GM06990 (cell line): ENCODE measurements at regions not wholly inside any gene's neighbourhood (a gene's known extent, or its start where the extent isn't known, plus 50 kb on each side); places are given as distances from the start of the nearest gene placed in this dataset.

Experiments
- DNase-seq: peaks from one replicate; pipeline ENCODE4 v3.0.0-alpha.2; 2011; ENCODE audit not compliant: insufficient read length; ENCODE audit errors: extremely low read depth
- H3K27me3 ChIP-seq: replicated peaks from 2 replicates; pipeline ENCODE4 v1.6.0; 2011; ENCODE audit warnings: low read length; ENCODE audit not compliant: control insufficient read depth, insufficient read depth
- H3K36me3 ChIP-seq: 2 replicates; pipeline ENCODE4 v1.5.1; 2011; ENCODE audit warnings: low read length; ENCODE audit not compliant: control insufficient read depth, insufficient read depth
- H3K4me3 ChIP-seq: replicated peaks from 2 replicates; pipeline ENCODE4 v1.5.1; 2011; ENCODE audit warnings: low read depth, mild to moderate bottlenecking, control low read depth, low read length
- TF ChIP-seq, protein P1 (sequence below): IDR thresholded peaks from 2 replicates; pipeline ENCODE4 v1.5.1; 2011; ENCODE audit warnings: low read length, control low read depth, mild to moderate bottlenecking, inconsistent platforms; ENCODE audit not compliant: insufficient read depth, poor library complexity, severe bottlenecking

DNA sequence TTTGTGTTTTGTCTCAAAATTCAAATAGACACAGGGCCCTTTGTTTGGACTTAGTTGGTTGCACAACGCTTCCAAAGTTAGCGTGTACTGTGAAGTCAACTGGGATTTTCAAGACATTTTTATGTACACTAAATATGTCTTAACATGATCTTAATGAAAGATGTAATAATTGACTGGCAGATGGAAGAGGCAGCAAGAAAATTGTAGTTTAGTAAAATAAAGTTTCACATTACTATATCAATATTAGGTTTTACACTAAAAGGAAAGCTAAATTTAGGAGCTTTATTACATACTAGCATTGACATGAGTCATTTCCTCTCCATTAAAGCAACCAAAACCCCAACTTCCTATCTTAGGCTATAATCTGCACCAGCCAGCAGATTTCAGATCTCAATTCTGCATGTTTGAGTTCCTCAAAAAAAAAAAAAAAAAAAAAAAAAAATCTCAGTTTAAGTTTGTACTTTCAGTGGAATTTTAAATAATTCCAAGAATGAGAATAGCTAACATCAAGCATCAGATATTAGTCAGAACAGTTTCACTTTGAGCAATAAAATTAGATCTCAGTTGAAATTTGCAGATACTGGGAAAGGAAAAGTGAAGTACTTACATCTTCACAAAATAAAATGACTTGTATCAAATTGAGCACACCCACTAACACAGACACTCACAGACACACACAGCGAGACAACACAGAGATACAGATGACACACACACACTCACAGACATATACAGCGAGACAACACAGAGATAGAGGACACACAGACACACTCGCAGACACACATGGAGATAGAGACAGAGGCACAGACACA is 346.6 kb upstream of the KLF6 start:
- TF ChIP-seq, protein P1, sequence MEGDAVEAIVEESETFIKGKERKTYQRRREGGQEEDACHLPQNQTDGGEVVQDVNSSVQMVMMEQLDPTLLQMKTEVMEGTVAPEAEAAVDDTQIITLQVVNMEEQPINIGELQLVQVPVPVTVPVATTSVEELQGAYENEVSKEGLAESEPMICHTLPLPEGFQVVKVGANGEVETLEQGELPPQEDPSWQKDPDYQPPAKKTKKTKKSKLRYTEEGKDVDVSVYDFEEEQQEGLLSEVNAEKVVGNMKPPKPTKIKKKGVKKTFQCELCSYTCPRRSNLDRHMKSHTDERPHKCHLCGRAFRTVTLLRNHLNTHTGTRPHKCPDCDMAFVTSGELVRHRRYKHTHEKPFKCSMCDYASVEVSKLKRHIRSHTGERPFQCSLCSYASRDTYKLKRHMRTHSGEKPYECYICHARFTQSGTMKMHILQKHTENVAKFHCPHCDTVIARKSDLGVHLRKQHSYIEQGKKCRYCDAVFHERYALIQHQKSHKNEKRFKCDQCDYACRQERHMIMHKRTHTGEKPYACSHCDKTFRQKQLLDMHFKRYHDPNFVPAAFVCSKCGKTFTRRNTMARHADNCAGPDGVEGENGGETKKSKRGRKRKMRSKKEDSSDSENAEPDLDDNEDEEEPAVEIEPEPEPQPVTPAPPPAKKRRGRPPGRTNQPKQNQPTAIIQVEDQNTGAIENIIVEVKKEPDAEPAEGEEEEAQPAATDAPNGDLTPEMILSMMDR: no peak
- no peak overlapping the region for H3K4me3 ChIP-seq

DNA sequence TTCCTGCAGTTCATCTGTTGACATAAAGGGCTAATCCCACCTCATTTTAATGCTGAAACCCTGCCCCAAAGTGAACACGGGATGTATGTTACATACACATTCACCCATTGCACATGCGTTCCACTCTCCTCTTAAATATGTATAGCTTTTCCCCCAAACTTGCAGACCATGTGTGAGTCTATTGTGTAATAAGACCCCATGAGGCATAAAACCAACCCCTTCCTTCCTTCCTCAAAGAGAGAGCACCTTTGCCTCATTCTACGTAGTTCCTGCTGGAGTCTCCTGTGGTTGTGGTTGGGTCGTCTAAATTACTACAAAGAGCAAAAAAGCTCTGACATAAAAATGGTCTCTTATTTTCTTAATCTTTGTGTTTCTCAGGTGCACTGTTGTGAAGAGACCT is 345.7 kb upstream of the KLF6 start:
- Histone ChIP-seq H3K36me3 (no peaks in the 10 kb centered on the region), H3K4me3 (no peak overlapping the region), H3K27me3 (no peaks in the 10 kb centered on the region)
- TF ChIP-seq, protein P1: no peak
- DNase-seq: no peak

More for the DNA sequence above, 346.6 kb upstream of the KLF6 start:
- H3K36me3 ChIP-seq: no peaks in the 10 kb centered on the region
- DNase-seq: peak; percentile 71
- no peaks in the 10 kb centered on the region for H3K27me3 ChIP-seq

DNA sequence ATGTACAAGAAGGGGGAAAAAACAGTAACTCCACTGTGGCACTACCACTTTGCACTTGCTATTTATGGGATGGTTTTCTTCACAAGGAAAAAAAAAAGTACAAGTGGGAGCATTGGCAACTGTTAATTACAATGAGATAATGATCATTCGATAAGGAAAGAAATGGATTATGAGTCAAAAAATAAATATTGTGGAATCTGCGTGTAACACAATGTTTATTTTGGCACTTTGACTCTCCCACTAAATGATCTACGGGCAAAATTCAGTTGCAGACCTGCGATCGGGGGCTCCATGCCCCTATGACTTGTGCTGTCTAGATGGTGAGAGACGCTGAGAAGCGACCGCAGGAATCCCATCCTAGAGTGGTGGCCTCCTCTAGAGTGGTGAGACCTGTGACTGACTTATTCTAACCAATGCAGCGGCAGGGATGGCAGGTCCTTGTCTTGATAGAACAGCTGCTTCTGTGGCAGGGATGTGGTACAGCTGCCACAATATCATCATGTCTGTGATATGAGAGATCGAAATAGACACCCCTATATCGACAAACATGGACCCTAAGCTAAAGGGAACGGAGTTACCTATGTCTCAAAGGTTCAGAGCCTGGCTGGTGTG is 345.0 kb upstream of the KLF6 start:
- H3K36me3 ChIP-seq: no peaks in the 10 kb centered on the region
- H3K27me3 ChIP-seq: no peaks in the 10 kb centered on the region
- TF ChIP-seq, protein P1: no peak
- DNase-seq: no peak
- no peak overlapping the region for H3K4me3 ChIP-seq

DNA sequence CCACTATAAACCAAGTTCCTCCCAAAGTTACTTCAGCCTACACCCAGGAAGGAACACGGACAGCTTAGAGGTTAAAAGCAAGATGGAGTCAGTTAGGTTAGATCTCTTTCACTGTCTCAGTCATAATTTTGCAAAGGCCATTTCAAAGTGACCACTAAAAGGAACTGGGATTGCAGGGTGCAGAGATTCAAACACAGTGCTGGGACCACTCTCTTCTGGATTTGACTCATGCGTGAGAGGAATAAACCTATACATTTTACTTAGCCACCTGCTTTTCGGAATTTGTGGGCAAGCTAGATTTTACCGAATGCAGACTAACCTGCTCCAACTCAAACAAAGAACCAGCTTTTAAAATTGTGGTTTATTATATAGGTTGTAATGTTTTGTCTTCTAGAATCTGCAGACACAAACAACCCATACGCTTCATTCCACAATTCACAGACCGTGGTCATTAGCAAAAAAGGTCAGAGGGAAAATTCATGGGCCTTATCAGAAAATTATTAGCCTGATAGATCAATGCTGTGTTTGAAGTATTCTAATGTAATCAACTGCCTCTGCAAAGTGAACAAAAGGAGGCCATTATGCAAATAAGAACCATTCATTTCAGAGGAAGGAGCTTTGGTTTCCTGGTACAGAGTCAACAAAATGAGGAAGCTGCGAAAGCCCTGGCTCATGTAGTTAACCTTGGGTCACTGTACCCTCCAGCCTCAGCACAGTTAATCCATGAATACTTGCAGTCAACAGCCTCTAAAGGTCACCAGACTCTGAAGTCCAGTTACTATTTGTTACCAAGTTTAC is 342.7 kb upstream of the KLF6 start:
- no peaks in the 10 kb centered on the region for H3K36me3 ChIP-seq
- DNase-seq: peak; percentile 72
- TF ChIP-seq, protein P1: no peak
- H3K27me3 ChIP-seq: no peaks in the 10 kb centered on the region
- H3K4me3 ChIP-seq: no peak overlapping the region

DNA sequence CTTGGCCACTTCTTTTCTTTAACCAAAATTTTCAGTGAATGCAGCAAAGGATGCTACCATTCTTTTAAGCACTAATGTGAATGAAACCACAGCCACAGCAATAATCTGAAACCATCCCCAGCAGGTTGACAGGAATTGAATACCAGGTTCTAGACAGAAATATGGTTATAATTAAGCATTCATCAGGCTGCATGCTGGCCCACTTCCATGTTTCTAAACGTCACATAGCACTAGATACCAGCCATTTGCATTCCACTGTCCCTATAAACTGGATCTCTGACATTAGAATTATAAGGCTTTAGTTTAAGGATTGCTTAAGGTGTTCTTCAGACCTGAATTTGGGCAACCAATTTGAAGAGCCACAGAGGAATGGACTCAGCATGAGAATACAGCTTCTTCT is 340.8 kb upstream of the KLF6 start:
- no peak for DNase-seq
- H3K36me3 ChIP-seq: no peaks in the 10 kb centered on the region
- no peak overlapping the region for H3K4me3 ChIP-seq
- no peaks in the 10 kb centered on the region for H3K27me3 ChIP-seq
- TF ChIP-seq, protein P1: no peak
